Gastroesophageal sphincter (tissue), 4 donors: ENCODE measurements at regions not wholly inside any gene's neighbourhood (a gene's known extent, or its start where the extent isn't known, plus 50 kb on each side); places are given as distances from the start of the nearest gene placed in this dataset.

Experiments used
- ATAC-seq: fragments of 150-250 bp; one replicate; pipeline ENCODE4 v1.9.1; 2016; ENCODE audit warnings: mild to moderate bottlenecking, moderate library complexity
- H3K27ac ChIP-seq, 4 donors: fragments of 200-600 bp; sonication (generic) in 3 of 4; 1 replicate in 3 of 4; 2 replicates in 1 of 4; pipeline ENCODE4 v1.5.1; 2016 to 2019
- H3K27me3 ChIP-seq: fragments of 200-600 bp; sonication (generic); one replicate; pipeline ENCODE4 v1.5.1; 2019
- H3K36me3 ChIP-seq, 2 donors: fragments of 200-600 bp; sonication (generic); one replicate each; pipeline ENCODE4 v1.5.1; 2019; ENCODE audit warnings: control low read depth in 1 of 2
- H3K4me1 ChIP-seq, 3 donors: fragments of 200-600 bp; sonication (generic); 1 replicate in 2 of 3; 2 replicates in 1 of 3; pipeline ENCODE4 v1.5.1; 2016 to 2019; ENCODE audit warnings: control low read depth in 2 of 3
- H3K4me3 ChIP-seq, 2 donors: fragments of 200-600 bp; sonication (generic); one replicate each; pipeline ENCODE4 v1.5.1; 2019; ENCODE audit warnings: mild to moderate bottlenecking in 1 of 2, moderate library complexity in 1 of 2
- H3K9me3 ChIP-seq, 3 donors: fragments of 200-600 bp; sonication (generic); one replicate each; pipeline ENCODE4 v1.5.1; 2017 to 2019; ENCODE audit warnings: control low read depth in 2 of 3
- CTCF ChIP-seq, 4 experiments: fragments of 200-600 bp in 2 of 4; fragments of 450-650 bp in 2 of 4; sonication (generic) in 1 of 4; IDR thresholded peaks; one replicate each; pipeline ENCODE4 v1.5.1; 2017 to 2019; ENCODE audit warnings: antibody characterized with exemption in 4 of 4, mild to moderate bottlenecking in 2 of 4, moderate library complexity in 2 of 4
- EP300 ChIP-seq: sonication (generic); formaldehyde crosslinking; IDR thresholded peaks from one replicate; pipeline ENCODE4 v1.6.1; 2017; ENCODE audit warnings: antibody characterized with exemption, mild to moderate bottlenecking
- POLR2A ChIP-seq, 2 donors: fragments of 450-650 bp; IDR thresholded peaks; one replicate each; pipeline ENCODE4 v1.6.1; 2017; ENCODE audit warnings: antibody characterized with exemption in 2 of 2, mild to moderate bottlenecking in 2 of 2, moderate library complexity in 1 of 2
- POLR2AphosphoS5 ChIP-seq: sonication (generic); formaldehyde crosslinking; IDR thresholded peaks from one replicate; pipeline ENCODE4 v1.6.1; 2017; ENCODE audit warnings: antibody characterized with exemption
- WGBS, 2 donors: methylation state at CpG; one replicate each; pipeline ENCODE4 v1.1.5; 2018; ENCODE audit warnings: low coverage in 1 of 2; 5-methylcytosine and 5-hydroxymethylcytosine counted together
- small RNA-seq, 4 donors: library from RNA; depleted of rRNA; stranded (forward); fragments of <200 nt; gene quantifications; one replicate each; pipeline ENCODE3, GENCODE V24; 2016

GRCh38 chr17:22569459-22570143, 877.3 kb downstream of the KCNJ18 start:
- WGBS, 2 donors, result 61 to 80% methylated on average over 2 to 6 of the region's 21 CpGs
- Histone ChIP-seq H3K27ac (no peak overlapping the region), H3K4me1 (no peaks in the 10 kb centered on the region)

GRCh38 chr17:22570144-22570845, 878.0 kb downstream of the KCNJ18 start:
- Histone ChIP-seq H3K27me3 (no peaks in the 10 kb centered on the region), H3K9me3 (peaks cover 0 to 15% (median 0%) of the 10 kb centered on the region in 3 donors), H3K4me1 (no peaks in the 10 kb centered on the region), H3K27ac (no peak overlapping the region), H3K36me3 (no peaks in the 10 kb centered on the region), H3K4me3 (no peak overlapping the region)
- no peak for ATAC-seq
- TF ChIP-seq POLR2A (IDR thresholded peaks at IDR 0.05) (no peak), CTCF (IDR thresholded peaks at IDR 0.05) (no peak), POLR2AphosphoS5 (no peak), EP300 (no peak)
- WGBS, 2 donors, result 56 to 89% methylated on average over 3 to 10 of the region's 17 CpGs

More at GRCh38 chr17:22569459-22570143, 877.3 kb downstream of the KCNJ18 start:
- H3K4me3 ChIP-seq, result no peak overlapping the region
- ATAC-seq, result no peak
- no peak for TF ChIP-seq EP300
- no peak for TF ChIP-seq POLR2A (IDR thresholded peaks at IDR 0.05)
- TF ChIP-seq POLR2AphosphoS5, result no peak
- TF ChIP-seq CTCF (IDR thresholded peaks at IDR 0.05), result no peak
- H3K9me3 ChIP-seq, result peaks cover 0 to 15% (median 0%) of the 10 kb centered on the region in 3 donors
- no peaks in the 10 kb centered on the region for H3K36me3 ChIP-seq
- H3K27me3 ChIP-seq, result no peaks in the 10 kb centered on the region

- Histone ChIP-seq H3K4me3 (no peak overlapping the region), H3K9me3 (no peaks in the 10 kb centered on the region), H3K27me3 (no peaks in the 10 kb centered on the region), H3K4me1 (no peaks in the 10 kb centered on the region), H3K36me3 (no peaks in the 10 kb centered on the region), H3K27ac (no peak overlapping the region)
- no peak for TF ChIP-seq POLR2A (IDR thresholded peaks at IDR 0.05)
- no peak for TF ChIP-seq EP300
- TF ChIP-seq CTCF (IDR thresholded peaks at IDR 0.05), result no peak
- TF ChIP-seq POLR2AphosphoS5, result no peak
- no peak for ATAC-seq
- WGBS, 2 donors, result 49 to 53% methylated on average over 3 of the region's 3 CpGs
Observed at GRCh38 chr17:22599322-22599721, 907.0 kb downstream of the KCNJ18 start.

DNA sequence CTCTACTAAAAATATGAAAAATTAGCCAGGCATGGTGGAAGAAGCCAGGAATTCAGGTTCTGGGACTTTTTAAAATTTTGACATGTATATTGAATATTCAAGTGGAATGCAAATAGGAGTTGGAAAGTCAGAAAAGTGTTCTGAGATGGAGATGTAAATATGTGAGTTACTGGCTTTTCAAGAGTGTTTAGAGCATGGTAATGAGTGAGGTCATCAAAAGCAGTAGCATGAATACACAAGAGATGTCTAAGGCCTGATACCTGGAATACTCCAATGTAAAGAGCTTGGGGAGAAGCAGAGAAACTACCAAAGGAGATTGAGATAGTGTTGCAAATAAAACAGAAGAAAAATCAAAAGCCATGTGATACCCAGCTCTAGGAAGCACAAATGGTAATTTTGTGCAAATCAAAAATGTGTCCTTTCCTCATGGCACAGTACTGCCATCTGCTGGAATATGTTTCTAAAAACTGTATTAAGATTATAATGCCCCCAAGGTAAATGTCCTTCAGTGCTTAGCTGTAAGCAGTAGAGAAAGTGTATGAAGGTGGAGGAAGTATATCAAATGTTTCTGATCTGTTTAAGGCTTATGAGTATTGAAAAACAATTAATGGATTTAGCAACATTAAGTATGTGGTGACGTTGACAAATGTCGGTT, 908.4 kb downstream of the KCNJ18 start:
- no peak overlapping the region for H3K27ac ChIP-seq
- no peaks in the 10 kb centered on the region for H3K36me3 ChIP-seq
- TF ChIP-seq CTCF (IDR thresholded peaks at IDR 0.05) (no peak), EP300 (no peak), POLR2A (IDR thresholded peaks at IDR 0.05) (no peak), POLR2AphosphoS5 (no peak)
- no peak overlapping the region for H3K4me3 ChIP-seq
- H3K4me1 ChIP-seq, result no peaks in the 10 kb centered on the region
- no peak for ATAC-seq
- 48 to 53% methylated on average over 2 of the region's 2 CpGs for WGBS, 2 donors
- H3K27me3 ChIP-seq, result no peaks in the 10 kb centered on the region
- H3K9me3 ChIP-seq, result no peaks in the 10 kb centered on the region

Small RNA genes lying in the stretch of these regions (small RNA-seq; reads per million reads assigned to genes)
- 0 reads per million in 4 donors for gene ABBA01006766.1
- gene NMTRS-TGA3-1, result 0 reads per million in 4 donors
